ENCODE measurements at regions not wholly inside any gene's neighbourhood (a gene's known extent, or its start where the extent isn't known, plus 50 kb on each side); places are given as distances from the start of the nearest gene placed in this dataset.

DNA sequence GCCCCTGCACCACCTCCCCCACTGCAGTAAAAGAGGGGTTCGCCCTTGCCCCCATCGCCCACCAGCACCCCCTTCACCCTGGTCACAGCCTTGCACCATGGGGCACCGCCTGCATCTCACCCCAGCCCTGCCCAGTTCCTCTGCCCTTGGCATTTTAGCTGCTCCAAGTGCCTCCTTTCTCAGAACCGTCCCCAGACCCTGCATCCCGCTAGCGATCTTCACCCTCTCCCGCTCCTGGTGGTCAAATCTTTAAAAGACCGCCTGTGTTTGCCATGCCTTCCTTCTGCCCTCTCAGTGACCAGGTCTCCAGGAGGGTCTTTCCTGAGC, 114.7 kb upstream of the OTOS start:
- Histone ChIP-seq H3K27me3 (no peaks in the 10 kb centered on the region), H3K36me3 (no peaks in the 10 kb centered on the region), H3K4me1 (peaks cover 34% of the 10 kb centered on the region), H3K4me3 (ENCODE audit: low read depth, low read length) (no peak overlapping the region), H3K9me3 (no peaks in the 10 kb centered on the region)
- DNase-seq = no peak
- TF ChIP-seq, protein P1, sequence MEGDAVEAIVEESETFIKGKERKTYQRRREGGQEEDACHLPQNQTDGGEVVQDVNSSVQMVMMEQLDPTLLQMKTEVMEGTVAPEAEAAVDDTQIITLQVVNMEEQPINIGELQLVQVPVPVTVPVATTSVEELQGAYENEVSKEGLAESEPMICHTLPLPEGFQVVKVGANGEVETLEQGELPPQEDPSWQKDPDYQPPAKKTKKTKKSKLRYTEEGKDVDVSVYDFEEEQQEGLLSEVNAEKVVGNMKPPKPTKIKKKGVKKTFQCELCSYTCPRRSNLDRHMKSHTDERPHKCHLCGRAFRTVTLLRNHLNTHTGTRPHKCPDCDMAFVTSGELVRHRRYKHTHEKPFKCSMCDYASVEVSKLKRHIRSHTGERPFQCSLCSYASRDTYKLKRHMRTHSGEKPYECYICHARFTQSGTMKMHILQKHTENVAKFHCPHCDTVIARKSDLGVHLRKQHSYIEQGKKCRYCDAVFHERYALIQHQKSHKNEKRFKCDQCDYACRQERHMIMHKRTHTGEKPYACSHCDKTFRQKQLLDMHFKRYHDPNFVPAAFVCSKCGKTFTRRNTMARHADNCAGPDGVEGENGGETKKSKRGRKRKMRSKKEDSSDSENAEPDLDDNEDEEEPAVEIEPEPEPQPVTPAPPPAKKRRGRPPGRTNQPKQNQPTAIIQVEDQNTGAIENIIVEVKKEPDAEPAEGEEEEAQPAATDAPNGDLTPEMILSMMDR (IDR thresholded peaks at IDR 0.05; ENCODE audit: low read depth, low read length) = no peak

DNA sequence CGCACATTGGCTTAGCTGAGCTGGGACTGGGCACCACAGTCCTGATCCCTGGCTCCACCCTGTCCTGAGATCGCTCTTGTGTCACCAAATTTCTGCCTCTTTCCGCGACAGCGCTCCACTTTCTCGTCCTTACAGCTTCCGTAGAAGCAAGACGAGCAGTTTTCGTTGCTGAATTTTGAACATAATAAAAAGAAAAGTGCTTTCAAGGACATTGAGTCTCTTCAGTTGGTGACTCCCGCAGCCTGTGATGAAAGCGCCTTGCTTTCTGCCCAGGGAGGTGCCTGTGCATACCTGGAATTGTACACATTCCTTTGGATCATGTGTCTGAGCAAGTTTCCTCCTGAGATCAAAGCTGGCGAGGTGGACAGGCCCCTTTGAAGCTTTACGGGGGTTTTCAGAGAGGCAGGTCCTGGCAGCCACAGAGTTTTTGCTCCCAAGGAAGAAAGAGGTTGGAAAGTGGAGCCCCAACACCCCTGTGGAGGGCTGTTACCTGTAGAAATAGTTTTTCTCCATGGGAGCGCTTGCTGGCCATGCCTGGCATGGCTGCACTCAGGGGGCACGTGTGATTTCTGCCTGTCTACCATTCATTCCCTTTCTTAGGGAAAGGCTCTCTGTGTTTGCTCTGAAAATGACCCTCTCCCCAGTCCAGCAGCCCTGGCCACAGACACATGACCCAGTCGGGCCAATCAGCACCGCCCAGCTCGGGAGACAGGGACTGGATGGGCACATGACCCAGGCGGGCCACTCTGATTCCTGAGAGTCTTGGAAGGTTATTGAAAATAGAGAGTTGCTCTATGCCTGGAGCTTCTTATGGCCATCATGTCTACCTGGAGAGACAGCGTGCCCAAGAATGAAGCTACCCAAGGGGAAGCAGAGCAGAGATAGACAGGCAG, 115.6 kb upstream of the OTOS start:
- TF ChIP-seq, protein P1 (IDR thresholded peaks at IDR 0.05; ENCODE audit: low read depth, low read length) = no peak
- Histone ChIP-seq H3K9me3 (no peaks in the 10 kb centered on the region), H3K27me3 (no peaks in the 10 kb centered on the region), H3K4me3 (ENCODE audit: low read depth, low read length) (no peak overlapping the region), H3K36me3 (no peaks in the 10 kb centered on the region), H3K4me1 (peaks cover 27% of the 10 kb centered on the region)
- DNase-seq = no peak

DNA sequence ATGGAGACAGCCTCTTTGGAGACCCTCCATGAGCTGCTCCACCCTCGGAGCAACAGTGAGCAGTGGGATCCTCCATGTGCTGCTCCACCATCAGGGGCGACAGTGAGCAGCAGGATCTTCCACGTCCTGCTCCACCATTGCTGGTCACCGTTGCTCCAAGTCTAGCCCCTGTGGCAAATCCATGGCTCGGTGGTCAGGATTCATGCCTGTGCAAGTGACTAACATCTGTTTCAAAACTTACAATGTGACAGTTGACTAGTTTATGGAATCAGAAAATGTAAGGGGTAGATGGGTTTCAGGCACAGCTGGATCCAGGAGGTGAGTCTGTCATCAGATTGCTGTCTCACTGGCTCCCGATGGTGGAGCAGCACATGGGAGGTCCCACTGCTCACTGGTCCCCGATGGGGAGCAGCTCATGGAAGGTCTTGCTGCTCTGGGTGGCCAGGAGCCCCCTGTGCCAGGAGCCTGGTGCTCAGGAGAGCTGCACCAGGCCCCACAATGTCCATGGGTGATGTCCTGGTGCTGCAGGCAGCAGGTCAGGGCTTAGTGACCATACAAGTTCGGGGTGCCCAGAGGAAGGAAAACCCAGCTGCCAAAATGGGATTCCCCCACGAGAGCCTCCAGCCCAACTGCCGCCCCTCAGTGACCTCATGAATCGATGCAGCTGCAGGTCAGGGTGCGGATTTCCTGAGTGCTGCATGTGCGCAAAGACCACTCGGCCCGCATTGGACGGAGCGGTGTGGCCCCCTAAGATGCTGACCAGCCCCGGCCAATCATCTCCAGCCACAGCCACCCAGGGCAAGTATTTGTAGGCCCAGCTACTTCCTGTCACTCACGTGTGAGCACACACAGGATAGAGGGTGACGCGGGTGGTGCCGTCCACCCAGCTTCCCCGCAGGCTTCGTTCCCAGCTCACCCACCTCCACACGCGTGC, 116.5 kb upstream of the OTOS start:
- H3K9me3 ChIP-seq = no peaks in the 10 kb centered on the region
- no peak overlapping the region for H3K4me3 ChIP-seq (ENCODE audit: low read depth, low read length)
- no peaks in the 10 kb centered on the region for H3K27me3 ChIP-seq
- peaks cover 23% of the 10 kb centered on the region for H3K4me1 ChIP-seq
- no peak for DNase-seq
- TF ChIP-seq, protein P1 (IDR thresholded peaks at IDR 0.05; ENCODE audit: low read depth, low read length) = no peak
- H3K36me3 ChIP-seq = no peaks in the 10 kb centered on the region

DNA sequence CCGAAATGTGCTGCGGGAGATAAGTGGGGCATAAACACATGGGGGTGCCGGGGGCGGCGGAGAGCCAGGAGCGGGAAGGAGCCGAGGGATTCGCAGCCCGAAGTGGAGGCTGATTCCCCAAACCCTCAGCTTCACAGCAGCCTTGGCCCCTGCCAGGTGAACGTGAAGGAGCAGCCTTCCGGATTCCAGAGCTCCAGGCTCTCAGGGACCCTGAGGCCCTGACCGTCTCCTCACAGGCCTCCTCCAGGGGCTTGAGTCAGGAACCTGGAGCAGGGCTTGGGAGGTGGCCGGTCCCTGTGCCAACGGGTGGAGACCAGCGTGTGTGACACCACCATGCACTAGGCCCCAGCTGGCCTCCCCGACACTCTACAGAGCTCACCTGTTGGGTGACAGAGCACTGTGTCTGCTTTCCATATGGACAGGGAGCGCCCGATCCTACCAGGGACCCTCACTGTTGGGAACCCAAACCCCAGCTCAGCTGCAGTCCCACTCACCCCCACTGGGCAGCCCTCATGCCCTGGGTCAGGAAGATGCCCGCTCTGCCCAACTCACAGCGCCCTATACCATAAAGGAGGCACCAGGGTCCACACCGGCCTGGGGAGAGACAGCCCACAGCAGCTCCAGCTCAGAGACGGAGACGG, 117.6 kb upstream of the OTOS start:
- TF ChIP-seq, protein P1 (IDR thresholded peaks at IDR 0.05; ENCODE audit: low read depth, low read length) = no peak
- peaks cover 23% of the 10 kb centered on the region for H3K4me1 ChIP-seq
- no peak for DNase-seq
- H3K4me3 ChIP-seq (ENCODE audit: low read depth, low read length) = no peak overlapping the region
- no peaks in the 10 kb centered on the region for H3K27me3 ChIP-seq
- H3K36me3 ChIP-seq = no peaks in the 10 kb centered on the region
- no peaks in the 10 kb centered on the region for H3K9me3 ChIP-seq

DNA sequence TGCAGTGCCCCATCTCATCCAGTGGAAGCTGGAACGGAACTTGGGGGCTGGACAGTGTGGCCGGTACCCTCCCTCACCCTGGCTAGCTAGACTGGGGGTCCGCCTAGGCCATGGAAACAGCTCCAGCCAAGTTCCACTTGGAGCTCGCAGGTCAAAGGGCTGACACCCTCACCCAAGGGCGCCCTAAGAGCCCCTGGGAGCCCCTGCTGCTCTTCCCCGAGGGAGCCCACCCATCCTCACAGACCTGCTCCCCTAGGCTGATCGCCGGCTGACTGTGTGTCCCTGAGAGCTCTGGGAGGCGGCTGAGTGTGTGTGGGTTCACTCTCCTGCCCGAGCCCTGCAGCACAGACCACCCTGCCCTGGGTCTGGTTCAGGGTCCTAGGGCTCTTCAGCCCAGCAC, 118.2 kb upstream of the OTOS start:
- TF ChIP-seq, protein P1 (IDR thresholded peaks at IDR 0.05; ENCODE audit: low read depth, low read length) = no peak
- H3K27me3 ChIP-seq = no peaks in the 10 kb centered on the region

More for the DNA sequence above, 118.2 kb upstream of the OTOS start:
- no peaks in the 10 kb centered on the region for H3K36me3 ChIP-seq
- no peak overlapping the region for H3K4me3 ChIP-seq (ENCODE audit: low read depth, low read length)
- peaks cover 23% of the 10 kb centered on the region for H3K4me1 ChIP-seq
- H3K9me3 ChIP-seq = no peaks in the 10 kb centered on the region
- no peak for DNase-seq
